H1 (cell line): ENCODE measurements at regions not wholly inside any gene's neighbourhood (a gene's known extent, or its start where the extent isn't known, plus 50 kb on each side); places are given as distances from the start of the nearest gene placed in this dataset.

Experiments
- CEBPB ChIP-seq: IDR thresholded peaks from 2 replicates; pipeline ENCODE4 v1.6.1; 2012; ENCODE audit warnings: low read depth, low read length
- EZH2 ChIP-seq: fragments of 200-600 bp; sonication (generic); IDR thresholded peaks from 2 replicates; pipeline ENCODE4 v1.7.1; 2012; ENCODE audit warnings: low read depth, mild to moderate bottlenecking, moderate library complexity, low read length, inconsistent platforms; ENCODE audit not compliant: severe bottlenecking
- HDAC2 ChIP-seq, 2 experiments: fragments of 300-600 bp in 1 of 2; sonication (generic) in 1 of 2; IDR thresholded peaks; 2 replicates each; pipeline ENCODE4 v1.6.1; 2011 to 2012; ENCODE audit warnings: low read depth in 2 of 2, low read length in 2 of 2, mild to moderate bottlenecking in 2 of 2, moderate library complexity in 2 of 2, borderline replicate concordance in 1 of 2, inconsistent platforms in 1 of 2
- JUND ChIP-seq: IDR thresholded peaks from 2 replicates; pipeline ENCODE4 v1.6.1; 2011; ENCODE audit warnings: mild to moderate bottlenecking, improper control_type of control experiment, low read length
- KDM1A ChIP-seq: fragments of 200-600, 300-600 bp; sonication (generic); IDR thresholded peaks from 2 replicates; pipeline ENCODE4 v1.7.1; 2016; ENCODE audit warnings: mild to moderate bottlenecking, low read length, borderline replicate concordance
- POLR2A ChIP-seq, 2 experiments: IDR thresholded peaks; 1 replicate in 1 of 2; 2 replicates in 1 of 2; pipeline ENCODE4 v1.6.1; 2011; ENCODE audit warnings: low read depth in 2 of 2, low read length in 2 of 2, mild to moderate bottlenecking in 2 of 2; ENCODE audit errors: control extremely low read depth in 1 of 2
- POLR2AphosphoS5 ChIP-seq: IDR thresholded peaks from 2 replicates; pipeline ENCODE4 v1.6.1; 2011; ENCODE audit warnings: low read depth, low read length
- RAD21 ChIP-seq, 2 experiments: IDR thresholded peaks in 1 of 2; conservative IDR thresholded peaks in 1 of 2; 2 replicates each; pipeline ENCODE4 v1.6.1; 2011; ENCODE audit warnings: low read depth in 2 of 2, low read length in 2 of 2, improper control_type of control experiment in 1 of 2, inconsistent platforms in 1 of 2, mild to moderate bottlenecking in 1 of 2, moderate library complexity in 1 of 2
- SIN3A ChIP-seq, 2 experiments: IDR thresholded peaks in 1 of 2; conservative IDR thresholded peaks in 1 of 2; 2 replicates each; pipeline ENCODE4 v1.6.1; 2011 to 2012; ENCODE audit warnings: low read length in 2 of 2, improper control_type of control experiment in 1 of 2, low read depth in 1 of 2, mild to moderate bottlenecking in 1 of 2
- YY1 ChIP-seq: IDR thresholded peaks from 2 replicates; pipeline ENCODE4 v1.6.1; 2011; ENCODE audit warnings: low read depth, mild to moderate bottlenecking, low read length
- ZNF274 ChIP-seq: IDR thresholded peaks from 2 replicates; pipeline ENCODE4 v1.7.0; 2012; ENCODE audit warnings: low read length, borderline replicate concordance; ENCODE audit errors: extremely low read depth
- TF ChIP-seq, protein P1 (sequence below), 3 experiments: IDR thresholded peaks; 1 replicate in 2 of 3; 2 replicates in 1 of 3; pipeline versions ENCODE4 v1.5.1 to v1.6.1; 2011; ENCODE audit warnings: low read length in 3 of 3, mild to moderate bottlenecking in 3 of 3, inconsistent platforms in 2 of 3, low read depth in 1 of 3, moderate library complexity in 1 of 3; ENCODE audit not compliant: insufficient read depth in 1 of 3; ENCODE audit errors: control extremely low read depth in 1 of 3
- TF ChIP-seq, protein P2 (sequence below): IDR thresholded peaks from 2 replicates; pipeline ENCODE4 v1.6.1; 2012; ENCODE audit warnings: low read length, inconsistent platforms

DNA sequence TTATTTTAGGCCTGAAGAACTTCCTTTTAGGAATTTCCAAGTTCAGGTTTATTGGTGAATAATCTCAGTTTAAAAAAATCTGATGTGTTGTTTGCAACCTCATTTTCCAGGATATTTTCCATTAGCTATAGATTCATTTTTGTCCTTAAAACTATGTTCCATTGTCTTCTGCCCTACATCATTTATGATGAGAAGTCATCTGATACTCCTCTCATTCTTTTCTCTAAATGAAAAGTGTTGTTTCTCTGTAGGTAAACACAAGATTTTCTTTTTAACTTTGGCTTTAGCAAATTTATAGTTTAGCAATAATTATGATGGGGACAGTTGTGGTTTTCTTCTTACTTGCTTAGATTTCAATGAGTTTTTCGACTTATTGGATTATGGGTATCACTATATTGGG, 427.3 kb downstream of the DCDC2C start:
- no peak for TF ChIP-seq JUND
- no peak for TF ChIP-seq EZH2
- TF ChIP-seq, protein P1, sequence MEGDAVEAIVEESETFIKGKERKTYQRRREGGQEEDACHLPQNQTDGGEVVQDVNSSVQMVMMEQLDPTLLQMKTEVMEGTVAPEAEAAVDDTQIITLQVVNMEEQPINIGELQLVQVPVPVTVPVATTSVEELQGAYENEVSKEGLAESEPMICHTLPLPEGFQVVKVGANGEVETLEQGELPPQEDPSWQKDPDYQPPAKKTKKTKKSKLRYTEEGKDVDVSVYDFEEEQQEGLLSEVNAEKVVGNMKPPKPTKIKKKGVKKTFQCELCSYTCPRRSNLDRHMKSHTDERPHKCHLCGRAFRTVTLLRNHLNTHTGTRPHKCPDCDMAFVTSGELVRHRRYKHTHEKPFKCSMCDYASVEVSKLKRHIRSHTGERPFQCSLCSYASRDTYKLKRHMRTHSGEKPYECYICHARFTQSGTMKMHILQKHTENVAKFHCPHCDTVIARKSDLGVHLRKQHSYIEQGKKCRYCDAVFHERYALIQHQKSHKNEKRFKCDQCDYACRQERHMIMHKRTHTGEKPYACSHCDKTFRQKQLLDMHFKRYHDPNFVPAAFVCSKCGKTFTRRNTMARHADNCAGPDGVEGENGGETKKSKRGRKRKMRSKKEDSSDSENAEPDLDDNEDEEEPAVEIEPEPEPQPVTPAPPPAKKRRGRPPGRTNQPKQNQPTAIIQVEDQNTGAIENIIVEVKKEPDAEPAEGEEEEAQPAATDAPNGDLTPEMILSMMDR (IDR thresholded peaks at IDR 0.05; ENCODE audit: control extremely low read depth in 1 of 3, insufficient read depth in 1 of 3, low read depth in 1 of 3, low read length in 3 of 3) = no peak
- TF ChIP-seq SIN3A (conservative IDR thresholded peaks at IDR 0.05 in 1 of 2, IDR thresholded peaks at IDR 0.05 in 1 of 2; ENCODE audit: low read depth in 1 of 2, low read length in 2 of 2) = no peak
- no peak for TF ChIP-seq POLR2A (IDR thresholded peaks at IDR 0.05; ENCODE audit: control extremely low read depth in 1 of 2, low read depth in 2 of 2, low read length in 2 of 2)
- no peak for TF ChIP-seq ZNF274
- TF ChIP-seq CEBPB = no peak
- TF ChIP-seq POLR2AphosphoS5 = no peak
- TF ChIP-seq YY1 = no peak
- no peak for TF ChIP-seq RAD21 (IDR thresholded peaks at IDR 0.05 in 1 of 2, conservative IDR thresholded peaks at IDR 0.05 in 1 of 2; ENCODE audit: low read depth in 2 of 2, low read length in 2 of 2)
- no peak for TF ChIP-seq KDM1A
- no peak for TF ChIP-seq HDAC2 (IDR thresholded peaks at IDR 0.05; ENCODE audit: borderline replicate concordance in 1 of 2, low read depth in 2 of 2, low read length in 2 of 2)
- TF ChIP-seq, protein P2, sequence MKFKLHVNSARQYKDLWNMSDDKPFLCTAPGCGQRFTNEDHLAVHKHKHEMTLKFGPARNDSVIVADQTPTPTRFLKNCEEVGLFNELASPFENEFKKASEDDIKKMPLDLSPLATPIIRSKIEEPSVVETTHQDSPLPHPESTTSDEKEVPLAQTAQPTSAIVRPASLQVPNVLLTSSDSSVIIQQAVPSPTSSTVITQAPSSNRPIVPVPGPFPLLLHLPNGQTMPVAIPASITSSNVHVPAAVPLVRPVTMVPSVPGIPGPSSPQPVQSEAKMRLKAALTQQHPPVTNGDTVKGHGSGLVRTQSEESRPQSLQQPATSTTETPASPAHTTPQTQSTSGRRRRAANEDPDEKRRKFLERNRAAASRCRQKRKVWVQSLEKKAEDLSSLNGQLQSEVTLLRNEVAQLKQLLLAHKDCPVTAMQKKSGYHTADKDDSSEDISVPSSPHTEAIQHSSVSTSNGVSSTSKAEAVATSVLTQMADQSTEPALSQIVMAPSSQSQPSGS = no peak
